Lung (tissue), 11 donors: ENCODE measurements at regions not wholly inside any gene's neighbourhood (a gene's known extent, or its start where the extent isn't known, plus 50 kb on each side); places are given as distances from the start of the nearest gene placed in this dataset.
"Not testable (repeated sequence)": the region's sequence is repeated elsewhere in the genome, so short reads cannot be mapped to it uniquely, and the experiment has no call there.

Source experiments
- ATAC-seq: fragments of 200-7000 bp; cut with Tn5 transposase; one replicate; pipeline ENCODE4 v1.9.1; 2020; ENCODE audit warnings: moderate number of reproducible peaks; ENCODE audit not compliant: insufficient read depth, low FRiP score
- DNase-seq, 3 donors: peaks; one replicate each; pipeline ENCODE4 v3.0.0-alpha.2; 2013 to 2017
- H3K27ac ChIP-seq, 2 donors: one replicate each; pipeline ENCODE4 v1.5.1; 2013; ENCODE audit warnings: mild to moderate bottlenecking in 2 of 2, moderate library complexity in 2 of 2, control low read depth in 1 of 2, inconsistent platforms in 1 of 2, low read depth in 1 of 2, low read length in 1 of 2
- H3K27me3 ChIP-seq, 3 donors: one replicate each; pipeline ENCODE4 v1.5.1; 2013; ENCODE audit warnings: low read length in 2 of 3; ENCODE audit not compliant: control insufficient read depth in 3 of 3, insufficient read depth in 3 of 3
- H3K36me3 ChIP-seq, 4 donors: one replicate each; pipeline ENCODE4 v1.5.1; 2013; ENCODE audit warnings: low read length in 4 of 4, mild to moderate bottlenecking in 1 of 4, moderate library complexity in 1 of 4; ENCODE audit not compliant: control insufficient read depth in 4 of 4, insufficient read depth in 4 of 4
- H3K4me1 ChIP-seq, 5 donors: one replicate each; pipeline ENCODE4 v1.5.1; 2013; ENCODE audit warnings: low read length in 5 of 5, mild to moderate bottlenecking in 2 of 5, moderate library complexity in 1 of 5; ENCODE audit not compliant: control insufficient read depth in 5 of 5, insufficient read depth in 5 of 5
- H3K4me3 ChIP-seq: one replicate; pipeline ENCODE4 v1.5.1; 2013; ENCODE audit warnings: mild to moderate bottlenecking, control low read depth, moderate library complexity
- H3K9ac ChIP-seq, 2 donors: one replicate each; pipeline ENCODE4 v1.5.1; 2013; ENCODE audit warnings: low read length in 2 of 2, control low read depth in 1 of 2; ENCODE audit not compliant: insufficient read depth in 1 of 2
- H3K9me3 ChIP-seq, 4 donors: one replicate each; pipeline ENCODE4 v1.5.1; 2013; ENCODE audit warnings: low read length in 3 of 4, mild to moderate bottlenecking in 1 of 4, moderate library complexity in 1 of 4; ENCODE audit not compliant: control insufficient read depth in 4 of 4, insufficient read depth in 3 of 4
- CTCF ChIP-seq: IDR thresholded peaks from 2 replicates; pipeline ENCODE4 v1.5.1; 2012; ENCODE audit warnings: mild to moderate bottlenecking; ENCODE audit errors: control extremely low read depth, extremely low read depth
- WGBS, 2 donors: extraction: QIAGEN DNeasy Blood & Tissue Kit; methylation state at CpG; one replicate each; pipeline ENCODE4 v1.1.7; 2013; 5-methylcytosine and 5-hydroxymethylcytosine counted together
- donor health status: control.
- donor health status: control.
- donor health status: Bipolar disorder and iron deficiency.
- donor health status: healthy.
- donor health status: DM: yes; HTN: yes; CAD: no.

DNA sequence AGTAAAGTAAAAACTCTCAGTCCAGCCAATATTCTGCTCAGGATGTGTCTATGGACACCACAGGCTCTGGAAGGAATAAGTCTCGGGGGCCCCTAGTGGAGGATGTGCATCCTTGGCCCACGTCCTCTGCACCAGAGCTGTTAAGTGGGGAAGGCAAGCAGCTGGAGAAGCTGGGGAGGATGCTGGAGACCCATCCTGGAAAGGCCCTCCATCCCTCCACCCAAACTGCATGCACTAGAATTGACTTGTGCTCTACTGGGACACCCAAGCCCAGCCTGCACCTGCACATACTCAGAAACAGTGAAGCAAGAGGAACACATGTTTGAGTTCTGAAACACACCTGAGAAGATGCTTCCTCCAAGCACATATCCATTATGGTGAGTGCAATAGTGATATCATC is 307.8 kb downstream of the TSHZ3 start:
- no peaks in the 10 kb centered on the region for H3K4me1 ChIP-seq
- H3K9ac ChIP-seq = no peak overlapping the region
- peaks cover 0 to 4% (median 2%) of the 10 kb centered on the region in 4 donors for H3K9me3 ChIP-seq

DNA sequence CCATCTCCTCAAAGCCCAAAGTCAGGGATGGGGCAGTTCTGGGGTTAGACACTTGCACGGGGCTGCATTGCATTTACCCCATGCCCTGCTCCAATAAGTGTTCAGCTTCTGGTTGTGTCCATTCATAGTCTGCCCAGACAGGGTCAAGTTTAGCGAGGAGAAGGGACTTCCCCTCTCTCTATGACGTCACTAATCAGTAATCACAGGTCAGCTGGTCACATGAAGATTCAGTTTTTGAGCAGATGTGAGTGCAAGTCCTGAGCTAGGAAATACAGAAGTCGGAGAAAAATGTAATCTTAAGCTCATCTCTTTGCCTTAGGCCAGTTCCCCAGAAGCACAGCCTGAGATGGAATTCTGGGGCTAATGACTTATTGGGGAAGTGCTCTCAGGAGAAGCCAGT is 310.1 kb downstream of the TSHZ3 start:
- TF ChIP-seq CTCF = no peak
- H3K4me1 ChIP-seq = no peaks in the 10 kb centered on the region
- 72 to 82% methylated on average over 4 of the region's 4 CpGs for WGBS, 2 donors
- H3K4me3 ChIP-seq = no peak overlapping the region
- ATAC-seq = no peak
- H3K9me3 ChIP-seq = peaks cover 0 to 3% (median 1%) of the 10 kb centered on the region in 4 donors
- no peak overlapping the region for H3K27ac ChIP-seq
- H3K27me3 ChIP-seq = peaks cover 0 to 3% (median 0%) of the 10 kb centered on the region in 3 donors
- no peaks in the 10 kb centered on the region for H3K36me3 ChIP-seq
- no peak for DNase-seq
- no peak overlapping the region for H3K9ac ChIP-seq

More for the DNA sequence above, 307.8 kb downstream of the TSHZ3 start:
- Histone ChIP-seq H3K36me3 (no peaks in the 10 kb centered on the region), H3K27ac (no peak overlapping the region), H3K4me3 (no peak overlapping the region), H3K27me3 (peaks cover 0 to 3% (median 0%) of the 10 kb centered on the region in 3 donors)
- 80 to 82% methylated on average over 2 of the region's 2 CpGs for WGBS, 2 donors
- ATAC-seq (no peak), DNase-seq (no peak)
- no peak for TF ChIP-seq CTCF

DNA sequence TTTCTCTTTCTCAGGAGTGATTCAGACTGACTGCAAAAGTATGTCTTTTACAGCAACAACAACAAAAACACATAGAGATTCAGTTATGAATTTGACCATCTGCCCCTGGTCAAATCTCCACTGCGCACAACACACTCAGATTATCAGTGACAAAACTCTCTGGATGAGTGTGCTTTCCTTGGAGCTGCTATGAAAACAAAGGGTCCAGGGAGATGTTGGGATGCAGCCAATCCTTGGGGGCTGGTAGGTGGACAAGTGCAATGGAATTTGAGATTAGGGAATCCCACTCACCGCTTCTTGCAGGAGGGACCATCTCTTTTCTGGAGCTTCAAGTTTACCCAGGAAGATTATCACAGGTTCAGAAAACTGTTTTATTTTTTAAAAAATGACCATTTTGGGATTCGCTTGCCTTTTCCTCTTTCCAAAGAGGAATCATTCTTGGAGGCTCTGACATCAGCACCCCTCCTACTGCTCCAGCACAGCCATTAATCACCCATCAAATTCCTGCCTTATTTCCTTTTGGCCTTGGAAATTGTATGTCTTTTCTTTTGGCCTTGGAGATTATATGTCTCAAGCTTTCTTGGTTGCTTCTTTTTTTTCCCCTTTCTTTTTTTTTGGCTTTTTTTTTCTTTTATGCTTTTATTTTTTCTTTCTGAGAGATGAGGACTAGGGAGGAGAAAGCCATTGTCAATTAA is 311.8 kb downstream of the TSHZ3 start:
- Histone ChIP-seq H3K9ac (no peak overlapping the region), H3K36me3 (no peaks in the 10 kb centered on the region), H3K27me3 (no peaks in the 10 kb centered on the region), H3K4me3 (no peak overlapping the region), H3K9me3 (peaks cover 0 to 3% (median 1%) of the 10 kb centered on the region in 4 donors), H3K27ac (no peak overlapping the region), H3K4me1 (no peaks in the 10 kb centered on the region)
- ATAC-seq = no peak
- no peak for DNase-seq
- 73 to 89% methylated on average over 3 of the region's 3 CpGs for whole genome bisulfite sequencing, 2 donors
- TF ChIP-seq CTCF = no peak

DNA sequence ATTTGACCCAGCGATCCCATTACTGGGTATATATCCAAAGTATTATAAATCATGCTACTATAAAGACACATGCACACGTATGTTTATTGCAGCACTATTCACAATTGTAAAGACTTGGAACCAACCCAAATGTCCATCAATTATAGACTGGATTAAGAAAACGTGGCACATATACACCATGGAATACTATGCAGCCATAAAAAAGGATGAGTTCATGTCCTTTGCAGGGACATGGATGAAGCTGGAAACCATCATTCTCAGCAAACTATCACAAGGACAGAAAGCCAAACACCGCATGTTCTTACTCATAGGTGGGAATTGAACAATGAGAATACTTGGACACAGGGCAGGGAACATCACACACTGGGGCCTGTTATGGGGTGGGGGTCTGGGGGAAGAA is 317.8 kb downstream of the TSHZ3 start:
- H3K9me3 ChIP-seq, H3K9ac ChIP-seq, DNase-seq, ATAC-seq, H3K27me3 ChIP-seq, H3K4me3 ChIP-seq, H3K27ac ChIP-seq, H3K36me3 ChIP-seq, H3K4me1 ChIP-seq: not testable (repeated sequence)
- WGBS, 2 donors = 81 to 85% methylated on average over 4 of the region's 4 CpGs
